Activated CD8-positive, alpha-beta memory T cell treated with anti-CD3 and anti-CD28 coated beads, Interleukin-2, amount 50 U/mL, for 24 hours (primary cell): ENCODE measurements at regions not wholly inside any gene's neighbourhood (a gene's known extent, or its start where the extent isn't known, plus 50 kb on each side); places are given as distances from the start of the nearest gene placed in this dataset.

Experiments
- DNase-seq: peaks from one replicate; pipeline ENCODE4 v3.0.0-alpha.2; 2020; ENCODE audit errors: extremely low read depth

DNA sequence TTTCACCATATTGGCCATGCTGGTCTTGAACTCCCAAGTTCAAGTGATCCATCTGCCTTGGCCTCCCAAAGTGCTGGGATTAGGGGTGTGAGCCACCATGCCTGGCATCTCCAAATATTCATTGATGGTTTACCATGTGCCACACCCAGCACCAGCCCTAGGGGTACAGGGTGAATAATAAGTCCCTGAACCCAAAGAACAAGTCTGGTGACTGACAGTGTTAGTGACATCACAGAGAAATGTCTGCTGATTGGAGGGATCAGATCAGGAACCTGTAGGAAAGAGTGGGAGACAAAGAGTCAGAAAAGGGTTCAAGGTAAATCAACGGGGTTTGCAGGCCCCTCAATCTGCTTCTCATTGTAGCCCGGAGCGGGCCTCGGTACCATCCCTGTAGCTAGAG is 118.4 kb upstream of the NABP1 start:
- no peak for DNase-seq

DNA sequence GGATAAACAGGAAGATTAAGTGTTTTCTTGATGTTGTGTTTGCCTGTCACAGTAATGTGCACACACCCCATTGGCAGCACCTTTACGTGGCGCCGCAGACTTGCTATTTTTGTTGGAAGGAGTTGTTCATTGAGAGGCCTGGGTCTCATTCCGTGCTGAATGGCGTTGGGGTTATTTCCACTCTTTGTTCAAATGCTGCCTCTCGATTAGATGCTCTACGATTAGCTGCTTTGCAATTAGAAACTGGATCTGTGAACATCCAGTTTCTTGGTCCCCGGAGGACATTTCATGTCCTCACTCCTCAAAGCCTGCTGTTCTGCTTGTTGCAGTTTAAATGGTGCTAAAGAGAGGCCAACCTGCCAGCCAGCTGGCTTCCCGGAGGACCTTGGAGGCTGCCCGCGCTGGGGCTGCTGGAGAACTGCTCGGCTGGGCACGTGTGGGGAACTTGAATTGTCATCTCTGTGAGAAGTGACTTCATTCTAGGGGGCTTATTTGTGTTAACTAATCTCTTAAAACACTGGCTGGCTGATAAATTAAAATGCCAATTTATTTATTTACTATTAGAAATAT is 117.4 kb upstream of the NABP1 start:
- no peak for DNase-seq

- no peak for DNase-seq
These were observed 112.8 kb upstream of the NABP1 start for GRCh38 chr2:191565120-191565519.

GRCh38 chr2:191565647-191566198 is 112.2 kb upstream of the NABP1 start:
- DNase-seq = no peak

- peak; percentile 37 for DNase-seq
These were observed 111.6 kb upstream of the NABP1 start for GRCh38 chr2:191566344-191566743.

DNA sequence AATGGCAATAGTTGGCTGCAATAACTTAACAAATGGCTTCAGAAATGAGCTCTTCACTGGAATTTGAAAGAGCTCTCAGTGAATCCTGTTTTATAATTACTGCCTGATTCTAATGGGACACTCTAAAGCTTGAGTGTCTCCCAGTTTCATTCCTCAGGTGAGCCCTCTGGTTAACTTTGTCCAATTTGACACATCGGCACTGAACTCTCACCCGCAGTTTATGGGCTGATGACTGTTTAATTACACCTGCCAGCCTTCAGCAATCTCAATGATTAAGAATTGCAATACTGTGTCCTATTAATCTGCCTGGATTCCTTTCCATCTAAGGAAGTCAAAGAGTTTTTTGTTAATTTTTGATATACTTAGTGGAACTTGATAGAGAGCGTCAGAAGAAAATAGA is 110.7 kb upstream of the NABP1 start:
- DNase-seq = no peak

DNA sequence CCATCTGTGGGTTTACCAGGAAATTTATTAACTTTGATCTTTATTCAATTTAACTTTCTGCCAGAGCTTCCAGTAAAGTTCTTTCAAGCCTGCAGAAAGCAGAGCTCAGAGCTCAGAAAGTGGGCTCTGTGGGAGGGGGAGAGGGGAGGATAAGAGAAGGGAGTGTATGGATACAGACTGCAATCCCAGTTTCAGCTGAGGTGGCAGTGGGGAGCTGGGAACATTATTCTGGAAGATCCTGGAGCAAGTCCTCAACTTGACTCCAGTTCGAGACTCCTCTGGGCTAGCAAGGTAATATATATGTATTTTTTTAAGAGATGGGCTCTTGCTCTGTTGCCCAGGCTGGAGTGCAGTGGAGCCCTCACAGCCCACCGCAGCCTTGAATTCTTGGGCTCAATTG is 108.9 kb upstream of the NABP1 start:
- DNase-seq = no peak

DNA sequence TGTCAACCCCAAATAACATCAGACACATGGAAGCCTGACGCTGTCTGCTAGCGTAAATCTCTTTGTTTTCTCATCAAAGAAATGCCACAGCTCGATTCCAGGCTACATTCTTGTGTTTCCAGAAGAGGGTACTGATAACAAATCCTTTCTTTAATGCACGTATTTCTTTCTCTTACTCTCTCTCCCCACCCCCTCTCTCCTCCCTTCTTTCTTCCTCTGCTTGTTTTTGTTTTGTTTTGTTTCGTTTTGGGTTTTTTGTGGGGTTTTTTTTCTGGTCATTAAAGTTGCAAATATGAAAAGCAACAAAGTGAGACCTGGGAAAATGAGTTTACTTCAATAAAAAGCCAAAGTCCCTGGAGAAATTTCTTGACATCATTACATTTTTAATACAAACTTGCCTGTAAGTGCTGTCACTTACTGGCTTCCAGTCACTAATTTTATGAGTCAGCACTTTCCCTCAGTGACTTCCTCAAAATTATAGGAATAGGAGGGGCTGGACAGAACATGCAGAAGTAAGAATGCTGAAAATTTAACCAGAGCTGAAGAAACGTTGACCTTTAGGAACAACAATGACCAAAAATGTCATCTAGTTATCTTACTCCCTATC is 106.7 kb upstream of the NABP1 start:
- no peak for DNase-seq

- no peak for DNase-seq
These were observed 105.6 kb upstream of the NABP1 start for GRCh38 chr2:191572319-191572718.

GRCh38 chr2:191573216-191573615 is 104.7 kb upstream of the NABP1 start:
- no peak for DNase-seq

- DNase-seq = no peak
These were observed 103.7 kb upstream of the NABP1 start for GRCh38 chr2:191574232-191574631.

DNA sequence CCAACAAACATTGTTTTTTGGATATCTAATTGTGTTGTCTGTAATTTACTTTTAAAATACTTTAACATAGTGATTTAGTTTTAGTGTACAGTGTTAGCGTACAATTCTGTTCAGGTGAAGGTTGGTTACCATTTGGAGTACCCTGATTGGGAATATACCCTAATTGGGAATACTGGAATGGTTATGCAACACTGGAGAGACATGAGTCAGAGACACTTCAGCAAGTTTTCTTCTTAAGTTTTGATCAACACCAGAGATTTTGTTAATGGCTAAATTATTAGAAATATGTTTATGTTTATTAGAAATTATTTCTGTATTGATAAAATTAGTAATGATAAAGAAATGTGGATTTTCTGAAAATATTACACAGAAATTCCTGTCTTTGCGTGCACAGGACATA is 100.3 kb upstream of the NABP1 start:
- DNase-seq = no peak

- DNase-seq = no peak
These were observed 99.9 kb upstream of the NABP1 start for GRCh38 chr2:191578031-191578430.

DNA sequence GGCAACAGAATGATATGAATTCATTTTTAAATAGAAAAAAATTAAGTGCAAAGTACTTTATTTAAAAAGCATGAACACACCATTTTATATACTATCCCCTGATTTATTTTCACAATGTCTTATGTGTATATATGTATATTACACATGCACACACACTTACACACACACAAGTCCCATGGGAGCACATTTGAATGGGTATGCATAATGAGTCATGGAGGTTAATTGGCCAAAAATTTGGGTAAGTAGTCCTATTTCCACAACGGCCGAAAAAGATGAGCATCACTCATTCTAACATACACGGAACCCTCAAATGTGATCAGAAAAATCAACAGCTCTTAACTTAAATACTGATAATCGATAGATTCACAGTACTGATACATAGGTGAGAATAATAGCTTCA is 97.4 kb upstream of the NABP1 start:
- no peak for DNase-seq

- no peak for DNase-seq
These were observed 96.9 kb upstream of the NABP1 start for GRCh38 chr2:191581003-191581402.

GRCh38 chr2:191582355-191582754 is 95.6 kb upstream of the NABP1 start:
- DNase-seq = no peak

GRCh38 chr2:191591025-191591424 is 86.9 kb upstream of the NABP1 start:
- DNase-seq = no peak

- DNase-seq = no peak
These were observed 84.1 kb upstream of the NABP1 start for GRCh38 chr2:191593622-191594385.

- no peak for DNase-seq
These were observed 80.7 kb upstream of the NABP1 start for GRCh38 chr2:191597186-191597751.

DNA sequence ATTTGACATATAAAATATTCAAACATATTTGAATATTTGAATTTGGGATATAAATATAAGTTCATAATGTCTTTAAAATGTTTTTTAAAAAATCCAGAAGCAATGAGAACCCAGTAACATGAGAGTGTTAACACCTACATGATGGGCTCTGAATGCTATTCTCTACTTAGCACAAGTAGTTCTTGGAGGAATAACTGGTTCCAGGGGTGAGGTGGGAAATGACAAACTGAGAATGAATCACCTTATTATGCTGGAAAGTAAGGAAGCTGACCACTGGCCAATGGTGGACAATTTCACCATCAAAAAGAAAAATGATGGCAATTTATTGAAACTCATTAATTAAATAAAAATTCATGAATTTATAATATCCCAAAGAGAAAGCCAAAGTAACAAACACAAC is 79.6 kb upstream of the NABP1 start:
- no peak for DNase-seq

DNA sequence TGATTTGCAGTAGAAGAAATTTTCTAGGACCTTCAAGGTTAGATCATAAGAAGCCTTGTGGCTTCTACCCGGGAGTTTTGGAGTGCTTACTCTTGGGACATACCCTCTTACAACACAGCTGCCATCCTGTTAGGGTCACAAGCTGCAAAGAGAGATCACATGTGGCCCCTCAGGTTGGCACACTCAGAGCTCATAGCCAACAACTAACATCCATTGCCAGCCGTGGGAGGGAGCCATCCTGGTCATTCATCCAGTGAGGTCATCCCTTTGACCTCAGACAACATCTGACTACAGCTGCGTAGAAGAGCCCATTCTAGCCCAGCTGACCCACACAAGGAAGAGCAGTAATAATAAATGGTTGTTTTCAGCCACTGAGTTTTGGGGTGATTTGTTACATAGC is 76.9 kb upstream of the NABP1 start:
- DNase-seq = no peak

GRCh38 chr2:191604154-191604553 is 73.8 kb upstream of the NABP1 start:
- no peak for DNase-seq

DNA sequence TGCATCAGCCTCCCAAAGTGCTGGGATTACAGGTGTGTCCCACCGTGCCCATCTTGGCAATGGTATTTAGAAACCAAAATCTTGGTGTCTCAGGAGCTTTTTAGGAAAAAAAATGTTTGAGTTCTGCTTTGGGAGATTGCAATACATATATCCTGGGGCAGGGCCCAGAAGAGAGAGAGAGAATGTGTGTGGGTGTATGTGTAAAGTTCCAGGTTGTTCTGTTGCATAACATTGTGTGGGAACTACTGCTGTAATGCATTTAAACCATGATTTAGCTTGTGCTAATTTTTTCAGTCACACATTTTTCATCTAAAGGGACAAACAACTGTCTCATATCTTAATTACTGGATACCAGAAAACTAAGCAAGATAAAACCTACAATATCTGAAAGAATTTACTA is 70.8 kb upstream of the NABP1 start:
- no peak for DNase-seq
